Fibroblast of lung (primary cell): ENCODE measurements at regions not wholly inside any gene's neighbourhood (a gene's known extent, or its start where the extent isn't known, plus 50 kb on each side); places are given as distances from the start of the nearest gene placed in this dataset.

ENCODE experiments used
- DNase-seq, 2 donors: peaks; one replicate each; pipeline versions ENCODE4 v3.0.0 to v3.0.0-alpha.2; 2010; ENCODE audit warnings: low read depth in 2 of 2
- H2AFZ ChIP-seq: 2 replicates; pipeline ENCODE4 v1.5.1; 2012; ENCODE audit warnings: low read length, control low read depth, inconsistent platforms
- H3K27ac ChIP-seq: 2 replicates; pipeline ENCODE4 v1.5.1; 2011; ENCODE audit warnings: low read length, control low read depth; ENCODE audit not compliant: insufficient read depth
- H3K27me3 ChIP-seq: 2 replicates; pipeline ENCODE4 v1.5.1; 2011; ENCODE audit warnings: mild to moderate bottlenecking, low read length; ENCODE audit not compliant: control insufficient read depth, insufficient read depth
- H3K36me3 ChIP-seq: 2 replicates; pipeline ENCODE4 v1.5.1; 2011; ENCODE audit warnings: low read length; ENCODE audit not compliant: control insufficient read depth, insufficient read depth
- H3K4me1 ChIP-seq: 2 replicates; pipeline ENCODE4 v1.5.1; 2011; ENCODE audit warnings: low read length; ENCODE audit not compliant: control insufficient read depth, insufficient read depth; ENCODE audit errors: extremely low read depth
- H3K4me2 ChIP-seq: 2 replicates; pipeline ENCODE4 v1.5.1; 2011; ENCODE audit warnings: low read length, control low read depth; ENCODE audit not compliant: insufficient read depth; ENCODE audit errors: extremely low read depth
- H3K4me3 ChIP-seq, 4 experiments: fragments of 200-600 bp in 1 of 4; sonication (generic) in 1 of 4; replicated peaks in 1 of 4; 2 replicates each; pipeline ENCODE4 v1.5.1; 2011 to 2016; ENCODE audit warnings: low read length in 4 of 4, low read depth in 3 of 4, mild to moderate bottlenecking in 3 of 4, control low read depth in 2 of 4, inconsistent platforms in 1 of 4, mixed read lengths in 1 of 4; ENCODE audit not compliant: insufficient read depth in 1 of 4; ENCODE audit errors: control extremely low read depth in 1 of 4
- H3K79me2 ChIP-seq: 2 replicates; pipeline ENCODE4 v1.5.1; 2012; ENCODE audit warnings: mild to moderate bottlenecking, low read length, inconsistent platforms; ENCODE audit not compliant: control insufficient read depth, insufficient read depth
- H3K9ac ChIP-seq: 2 replicates; pipeline ENCODE4 v1.5.1; 2011; ENCODE audit warnings: mild to moderate bottlenecking, low read length, control low read depth; ENCODE audit not compliant: insufficient read depth
- H3K9me3 ChIP-seq: 2 replicates; pipeline ENCODE4 v1.5.1; 2012; ENCODE audit warnings: low read depth, low read length; ENCODE audit not compliant: control insufficient read depth, insufficient read depth
- H4K20me1 ChIP-seq: 2 replicates; pipeline ENCODE4 v1.5.1; 2011; ENCODE audit warnings: low read length; ENCODE audit not compliant: control insufficient read depth, insufficient read depth; ENCODE audit errors: extremely low read depth
- CTCF ChIP-seq, 2 donors: IDR thresholded peaks in 1 of 2; conservative IDR thresholded peaks in 1 of 2; 1 replicate in 1 of 2; 2 replicates in 1 of 2; pipeline ENCODE4 v1.5.1; 2011 to 2012; ENCODE audit warnings: low read length in 2 of 2, control low read depth in 1 of 2, inconsistent platforms in 1 of 2, low read depth in 1 of 2, mild to moderate bottlenecking in 1 of 2
- EZH2 ChIP-seq: IDR thresholded peaks from 2 replicates; pipeline ENCODE4 v1.5.1; 2012; ENCODE audit warnings: low read length, control low read depth, mild to moderate bottlenecking; ENCODE audit errors: missing control alignments

- no peak for TF ChIP-seq CTCF (conservative IDR thresholded peaks at IDR 0.05 in 1 of 2, IDR thresholded peaks at IDR 0.05 in 1 of 2; ENCODE audit: low read depth in 1 of 2, low read length in 2 of 2)
- TF ChIP-seq EZH2, result no peak
- Histone ChIP-seq H3K4me2 (no peak overlapping the region), H3K27me3 (no peaks in the 10 kb centered on the region), H4K20me1 (no peaks in the 10 kb centered on the region), H3K27ac (no peak overlapping the region), H2AFZ (no peak overlapping the region), H3K9me3 (no peaks in the 10 kb centered on the region), H3K4me1 (no peaks in the 10 kb centered on the region), H3K79me2 (no peaks in the 10 kb centered on the region), H3K4me3 (no peak overlapping the region), H3K9ac (no peak overlapping the region), H3K36me3 (no peaks in the 10 kb centered on the region)
- no peak for DNase-seq
Observed at GRCh38 chr2:16266571-16266970, 326.2 kb downstream of the MYCN start.

GRCh38 chr2:16264931-16265540 is 324.7 kb downstream of the MYCN start:
- Histone ChIP-seq H3K9ac (no peak overlapping the region), H3K36me3 (no peaks in the 10 kb centered on the region), H3K4me1 (no peaks in the 10 kb centered on the region), H3K27ac (no peak overlapping the region), H3K9me3 (no peaks in the 10 kb centered on the region), H3K4me3 (no peak overlapping the region), H4K20me1 (no peaks in the 10 kb centered on the region), H3K27me3 (no peaks in the 10 kb centered on the region), H2AFZ (no peak overlapping the region), H3K4me2 (no peak overlapping the region), H3K79me2 (no peaks in the 10 kb centered on the region)
- TF ChIP-seq CTCF (conservative IDR thresholded peaks at IDR 0.05 in 1 of 2, IDR thresholded peaks at IDR 0.05 in 1 of 2; ENCODE audit: low read depth in 1 of 2, low read length in 2 of 2) (no peak), EZH2 (no peak)
- DNase-seq, result no peak

- Histone ChIP-seq H3K27me3 (no peaks in the 10 kb centered on the region), H3K79me2 (no peaks in the 10 kb centered on the region), H3K4me3 (no peak overlapping the region), H3K27ac (no peak overlapping the region), H3K4me1 (no peaks in the 10 kb centered on the region), H3K9me3 (no peaks in the 10 kb centered on the region), H2AFZ (no peak overlapping the region), H3K36me3 (no peaks in the 10 kb centered on the region), H3K9ac (no peak overlapping the region), H3K4me2 (no peak overlapping the region), H4K20me1 (no peaks in the 10 kb centered on the region)
- DNase-seq, result no peak
- no peak for TF ChIP-seq CTCF (conservative IDR thresholded peaks at IDR 0.05 in 1 of 2, IDR thresholded peaks at IDR 0.05 in 1 of 2; ENCODE audit: low read depth in 1 of 2, low read length in 2 of 2)
- TF ChIP-seq EZH2, result no peak
Observed at GRCh38 chr2:16264491-16264890, 324.1 kb downstream of the MYCN start.
